Psoas muscle (tissue), 7 donors: ENCODE measurements at regions not wholly inside any gene's neighbourhood (a gene's known extent, or its start where the extent isn't known, plus 50 kb on each side); places are given as distances from the start of the nearest gene placed in this dataset.
"Not testable (repeated sequence)": the region's sequence is repeated elsewhere in the genome, so short reads cannot be mapped to it uniquely, and the experiment has no call there.

Experiments
- ATAC-seq, 4 donors: fragments of 200-7000 bp; cut with Tn5 transposase; one replicate each; pipeline ENCODE4 v1.9.1; 2020; ENCODE audit warnings: moderate library complexity in 3 of 4, mild to moderate bottlenecking in 2 of 4
- DNase-seq, 2 donors: peaks; one replicate each; pipeline ENCODE4 v3.0.0-alpha.2; 2020
- H3K27ac ChIP-seq: fragments of 200-600 bp; one replicate; pipeline ENCODE4 v1.8.0; 2022
- H3K27me3 ChIP-seq, 3 donors: fragments of 200-600 bp in 1 of 3; one replicate each; pipeline versions ENCODE4 v1.6.1 to v1.8.0; 2013 to 2022; ENCODE audit warnings: low read length in 2 of 3, mild to moderate bottlenecking in 2 of 3, moderate library complexity in 1 of 3; ENCODE audit not compliant: insufficient read depth in 3 of 3
- H3K36me3 ChIP-seq, 2 donors: fragments of 200-600 bp in 1 of 2; one replicate each; pipeline versions ENCODE4 v1.6.1 to v1.8.0; 2013 to 2022; ENCODE audit warnings: low read depth in 1 of 2, mild to moderate bottlenecking in 1 of 2, moderate library complexity in 1 of 2; ENCODE audit not compliant: insufficient read depth in 1 of 2
- H3K4me1 ChIP-seq: fragments of 200-600 bp; one replicate; pipeline ENCODE4 v1.8.0; 2022
- H3K4me3 ChIP-seq: fragments of 200-600 bp; one replicate; pipeline ENCODE4 v1.8.0; 2022; ENCODE audit warnings: mild to moderate bottlenecking
- H3K9me3 ChIP-seq: fragments of 200-600 bp; one replicate; pipeline ENCODE4 v1.8.0; 2022
- WGBS, 3 donors: extraction: QIAGEN DNeasy Blood & Tissue Kit; methylation state at CpG; one replicate each; pipeline versions ENCODE4 v1.1.6 to v1.1.7; 2013; 5-methylcytosine and 5-hydroxymethylcytosine counted together
- intact Hi-C, 2 donors: fragments of 100-400 bp; cut with DNase I; formaldehyde crosslinking; loops; one replicate each; pipeline versions ENCODE4 v1.11.0 to v1.14.2; 2022
- TF ChIP-seq, protein P1 (sequence below): fragments of 200-600 bp; IDR thresholded peaks from one replicate; pipeline ENCODE4 v1.8.0; 2022; ENCODE audit warnings: antibody characterized with exemption
- donor health status: healthy with polysubstance abuse.
- donor health status: DM: no; HTN: no; CAD: no; lungs with moderate emphysema.
- donor health status: Bipolar disorder and iron deficiency.
- donor health status: healthy.
- donor health status: DM: yes; HTN: yes; CAD: no.
- donor health status: DM: no; HTN: no; CAD: no.
- donor health status: DM: yes; HTN: yes; CAD: no.

DNA sequence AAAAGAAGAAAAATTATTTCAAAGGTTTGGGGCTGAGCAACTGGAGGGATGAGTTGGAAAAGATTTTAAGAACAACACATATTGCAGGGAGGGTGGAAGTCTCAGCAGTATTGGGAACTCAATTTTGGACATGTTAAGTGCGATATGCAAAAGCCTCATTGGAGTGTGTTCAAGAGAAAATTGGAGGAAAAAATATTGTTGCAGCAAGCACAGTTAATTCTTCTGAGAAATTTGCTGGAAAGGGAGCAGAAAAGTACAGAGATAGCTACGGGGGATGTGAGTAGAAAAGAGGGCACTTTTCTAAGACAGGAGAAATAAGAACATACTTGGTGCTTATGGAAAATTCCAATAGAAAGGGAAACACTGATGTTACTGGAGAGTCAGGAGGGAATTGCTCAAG is 59.8 kb upstream of the MAGI2 start:
- DNase-seq = no peak
- 67 to 85% (median 78%) methylated on average over 2 of the region's 2 CpGs for WGBS, 3 donors

DNA sequence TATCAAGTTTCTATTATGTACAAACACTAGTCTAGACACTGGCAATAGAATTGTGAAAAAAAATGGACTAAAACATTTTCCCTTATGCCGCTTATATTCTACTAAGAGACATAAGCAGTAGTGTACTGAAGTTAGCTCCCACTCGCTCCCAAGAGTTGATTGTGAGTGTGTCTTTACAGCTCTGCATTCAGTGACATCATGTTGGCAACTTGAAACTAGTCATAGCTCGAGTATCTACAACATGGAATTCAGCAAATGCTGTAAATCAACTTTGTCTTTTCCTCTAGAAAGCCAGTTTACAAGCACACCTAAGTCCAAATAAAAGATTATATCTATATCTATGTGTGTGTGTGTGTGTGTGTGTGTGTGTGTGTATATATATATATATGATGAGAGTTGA is 58.8 kb upstream of the MAGI2 start:
- ATAC-seq = no peak
- intact Hi-C loops = no loop called here

More for the DNA sequence above, 59.8 kb upstream of the MAGI2 start:
- H3K36me3 ChIP-seq = no peaks in the 10 kb centered on the region
- intact Hi-C loops = no loop called here
- H3K9me3 ChIP-seq = no peaks in the 10 kb centered on the region
- H3K4me1 ChIP-seq = no peaks in the 10 kb centered on the region
- TF ChIP-seq, protein P1, sequence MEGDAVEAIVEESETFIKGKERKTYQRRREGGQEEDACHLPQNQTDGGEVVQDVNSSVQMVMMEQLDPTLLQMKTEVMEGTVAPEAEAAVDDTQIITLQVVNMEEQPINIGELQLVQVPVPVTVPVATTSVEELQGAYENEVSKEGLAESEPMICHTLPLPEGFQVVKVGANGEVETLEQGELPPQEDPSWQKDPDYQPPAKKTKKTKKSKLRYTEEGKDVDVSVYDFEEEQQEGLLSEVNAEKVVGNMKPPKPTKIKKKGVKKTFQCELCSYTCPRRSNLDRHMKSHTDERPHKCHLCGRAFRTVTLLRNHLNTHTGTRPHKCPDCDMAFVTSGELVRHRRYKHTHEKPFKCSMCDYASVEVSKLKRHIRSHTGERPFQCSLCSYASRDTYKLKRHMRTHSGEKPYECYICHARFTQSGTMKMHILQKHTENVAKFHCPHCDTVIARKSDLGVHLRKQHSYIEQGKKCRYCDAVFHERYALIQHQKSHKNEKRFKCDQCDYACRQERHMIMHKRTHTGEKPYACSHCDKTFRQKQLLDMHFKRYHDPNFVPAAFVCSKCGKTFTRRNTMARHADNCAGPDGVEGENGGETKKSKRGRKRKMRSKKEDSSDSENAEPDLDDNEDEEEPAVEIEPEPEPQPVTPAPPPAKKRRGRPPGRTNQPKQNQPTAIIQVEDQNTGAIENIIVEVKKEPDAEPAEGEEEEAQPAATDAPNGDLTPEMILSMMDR = no peak
- H3K27ac ChIP-seq = no peak overlapping the region
- no peaks in the 10 kb centered on the region for H3K27me3 ChIP-seq
- no peak overlapping the region for H3K4me3 ChIP-seq
- no peak for ATAC-seq

DNA sequence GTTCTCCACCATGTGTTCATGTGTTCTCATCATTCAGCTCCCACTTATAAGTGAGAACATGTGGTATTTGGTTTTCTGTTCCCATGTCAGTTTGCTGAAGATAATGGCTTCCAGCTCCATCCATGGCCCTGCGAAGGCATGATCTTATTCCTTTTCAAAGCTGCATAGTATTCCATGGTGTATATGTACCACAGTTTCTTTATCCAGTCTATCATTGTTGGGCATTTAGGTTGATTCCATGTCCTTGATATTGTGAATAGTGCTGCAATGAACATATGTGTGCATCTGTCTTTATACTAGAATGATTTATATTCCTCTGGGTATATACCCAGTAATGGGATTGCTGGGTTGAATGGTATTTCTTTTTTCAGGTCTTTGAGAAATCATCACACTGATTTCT is 57.6 kb upstream of the MAGI2 start:
- DNase-seq, intact Hi-C loops, ATAC-seq, H3K27ac ChIP-seq, H3K9me3 ChIP-seq, H3K4me1 ChIP-seq, H3K27me3 ChIP-seq, H3K36me3 ChIP-seq, H3K4me3 ChIP-seq: not testable (repeated sequence)
- WGBS, 3 donors = 88 to 97% (median 93%) methylated on average over 1 of the region's 1 CpG

More for the DNA sequence above, 58.8 kb upstream of the MAGI2 start:
- Histone ChIP-seq H3K36me3 (no peaks in the 10 kb centered on the region), H3K4me1 (no peaks in the 10 kb centered on the region), H3K4me3 (no peak overlapping the region), H3K27ac (no peak overlapping the region), H3K9me3 (no peaks in the 10 kb centered on the region), H3K27me3 (no peaks in the 10 kb centered on the region)
- TF ChIP-seq, protein P1 = no peak
- DNase-seq = no peak
- 55 to 66% (median 64%) methylated on average over 3 of the region's 3 CpGs for WGBS, 3 donors

DNA sequence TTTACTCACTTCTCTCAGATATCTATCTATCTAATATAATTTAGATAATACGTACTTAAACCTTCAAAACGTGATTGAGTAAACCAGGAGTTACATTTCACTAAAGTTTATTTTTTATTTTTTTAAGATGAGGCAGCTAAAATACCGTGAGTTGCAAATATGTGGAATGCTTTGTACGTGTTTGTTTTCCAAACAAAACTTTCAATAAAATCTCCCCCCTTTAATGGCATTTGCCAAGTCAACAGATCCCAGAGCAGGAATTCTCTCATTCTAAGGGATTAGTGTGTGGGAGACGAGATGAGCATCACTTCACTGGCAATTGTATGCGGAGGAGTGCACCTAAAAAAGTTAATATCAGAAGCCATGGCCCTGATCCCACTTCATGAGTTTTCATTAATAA is 53.7 kb upstream of the MAGI2 start:
- intact Hi-C loops = no loop called here
- Histone ChIP-seq H3K36me3 (no peaks in the 10 kb centered on the region), H3K27me3 (no peaks in the 10 kb centered on the region), H3K9me3 (no peaks in the 10 kb centered on the region), H3K4me3 (no peak overlapping the region), H3K4me1 (no peaks in the 10 kb centered on the region), H3K27ac (no peak overlapping the region)
- DNase-seq (no peak), ATAC-seq (no peak)
- TF ChIP-seq, protein P1 = no peak
- WGBS, 3 donors = 58 to 63% (median 62%) methylated on average over 6 of the region's 6 CpGs

GRCh38 chr7:79506481-79506880 is 53.0 kb upstream of the MAGI2 start:
- no peak overlapping the region for H3K27ac ChIP-seq
- H3K36me3 ChIP-seq = no peaks in the 10 kb centered on the region
- no peaks in the 10 kb centered on the region for H3K4me1 ChIP-seq
- no peaks in the 10 kb centered on the region for H3K27me3 ChIP-seq
- no peaks in the 10 kb centered on the region for H3K9me3 ChIP-seq
- DNase-seq (no peak), ATAC-seq (no peak)
- intact Hi-C loops = no loop called here
- TF ChIP-seq, protein P1 = no peak
- H3K4me3 ChIP-seq = no peak overlapping the region
- 56 to 62% (median 62%) methylated on average over 2 of the region's 2 CpGs for WGBS, 3 donors
